Uterus (tissue), 2 donors: ENCODE measurements at regions not wholly inside any gene's neighbourhood (a gene's known extent, or its start where the extent isn't known, plus 50 kb on each side); places are given as distances from the start of the nearest gene placed in this dataset.

Experiments used
- CTCF ChIP-seq, 4 experiments: fragments of 200-600 bp in 2 of 4; fragments of 450-650 bp in 2 of 4; sonication (generic) in 2 of 4; IDR thresholded peaks; one replicate each; pipeline ENCODE4 v1.5.1; 2016 to 2019; ENCODE audit warnings: antibody characterized with exemption in 4 of 4, mild to moderate bottlenecking in 2 of 4, moderate library complexity in 1 of 4
- POLR2A ChIP-seq, 2 donors: fragments of 450-650 bp; IDR thresholded peaks; one replicate each; pipeline ENCODE4 v1.6.1; 2016; ENCODE audit warnings: antibody characterized with exemption in 2 of 2, mild to moderate bottlenecking in 1 of 2, moderate library complexity in 1 of 2

GRCh38 chr7:155945670-155946325, 133.5 kb upstream of the SHH start:
- TF ChIP-seq POLR2A (IDR thresholded peaks at IDR 0.05): no peak
- no peak for TF ChIP-seq CTCF (IDR thresholded peaks at IDR 0.05)
